ENCODE measurements at regions not wholly inside any gene's neighbourhood (a gene's known extent, or its start where the extent isn't known, plus 50 kb on each side); places are given as distances from the start of the nearest gene placed in this dataset.

DNA sequence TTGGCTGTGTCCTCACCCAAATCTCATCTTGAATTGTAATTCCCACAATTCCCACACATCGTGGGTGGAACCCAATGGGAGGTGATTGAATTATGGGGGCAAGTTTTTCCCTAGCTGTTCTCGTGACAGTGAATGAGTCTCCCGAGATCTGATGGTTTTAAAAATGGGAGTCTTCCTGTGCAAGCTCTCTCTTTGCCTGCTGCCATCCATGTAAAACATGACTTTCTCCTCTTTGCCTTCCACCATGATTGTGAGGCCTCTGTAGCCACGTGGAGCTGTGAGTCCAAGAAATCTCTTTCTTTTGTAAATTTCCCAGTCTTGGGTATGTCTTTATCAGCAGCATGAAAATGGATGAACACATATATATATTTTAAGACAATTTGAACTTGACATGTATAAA, 285.4 kb downstream of the BAMBI start:
- ChIA-PET CTCF (interaction anchor here (0.6 kb wide), 1 partner anchor 290 kb away, joined by 3 read pairs; no protein-coding TSS in a partner anchor), POLR2A (ENCODE audit: low non-redundant PET) (no interaction called here)
- H3K27ac ChIP-seq, result no peak overlapping the region
- TF ChIP-seq, protein P1, sequence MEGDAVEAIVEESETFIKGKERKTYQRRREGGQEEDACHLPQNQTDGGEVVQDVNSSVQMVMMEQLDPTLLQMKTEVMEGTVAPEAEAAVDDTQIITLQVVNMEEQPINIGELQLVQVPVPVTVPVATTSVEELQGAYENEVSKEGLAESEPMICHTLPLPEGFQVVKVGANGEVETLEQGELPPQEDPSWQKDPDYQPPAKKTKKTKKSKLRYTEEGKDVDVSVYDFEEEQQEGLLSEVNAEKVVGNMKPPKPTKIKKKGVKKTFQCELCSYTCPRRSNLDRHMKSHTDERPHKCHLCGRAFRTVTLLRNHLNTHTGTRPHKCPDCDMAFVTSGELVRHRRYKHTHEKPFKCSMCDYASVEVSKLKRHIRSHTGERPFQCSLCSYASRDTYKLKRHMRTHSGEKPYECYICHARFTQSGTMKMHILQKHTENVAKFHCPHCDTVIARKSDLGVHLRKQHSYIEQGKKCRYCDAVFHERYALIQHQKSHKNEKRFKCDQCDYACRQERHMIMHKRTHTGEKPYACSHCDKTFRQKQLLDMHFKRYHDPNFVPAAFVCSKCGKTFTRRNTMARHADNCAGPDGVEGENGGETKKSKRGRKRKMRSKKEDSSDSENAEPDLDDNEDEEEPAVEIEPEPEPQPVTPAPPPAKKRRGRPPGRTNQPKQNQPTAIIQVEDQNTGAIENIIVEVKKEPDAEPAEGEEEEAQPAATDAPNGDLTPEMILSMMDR (conservative IDR thresholded peaks at IDR 0.05; ENCODE audit: low read depth), result no peak
- DNase-seq (ENCODE audit: low spot score), result no peak

DNA sequence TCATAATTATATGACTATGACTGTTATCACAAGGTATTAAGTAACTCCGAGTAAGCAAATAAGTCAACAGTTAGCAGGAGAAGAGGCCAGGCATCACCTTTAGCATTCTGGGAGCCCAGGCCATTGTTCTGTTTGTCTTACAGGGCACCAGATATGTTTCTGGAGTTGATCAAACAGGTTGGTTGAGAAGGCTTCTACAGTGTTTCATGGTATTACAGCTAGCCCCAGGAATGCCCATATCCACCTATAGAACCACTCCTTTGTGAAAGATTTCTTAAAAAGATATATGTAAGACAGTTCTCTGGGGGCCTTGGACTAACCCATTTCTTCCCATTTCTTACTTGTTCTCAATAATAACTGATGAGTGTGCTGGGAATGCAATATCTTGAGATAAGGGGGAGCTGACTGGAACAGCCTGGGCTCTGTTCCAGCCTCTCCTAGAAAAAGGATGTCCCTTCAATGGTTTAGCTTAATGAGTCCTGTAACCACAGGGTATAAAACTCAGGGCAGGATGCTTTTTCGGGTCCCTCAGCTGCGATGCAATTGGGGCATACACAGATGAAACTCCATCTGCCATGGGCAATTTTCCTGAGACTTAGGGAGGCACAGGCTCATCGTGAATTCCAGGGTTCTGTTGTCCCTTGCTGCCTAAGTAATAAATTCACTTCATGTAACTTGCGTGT, 286.4 kb downstream of the BAMBI start:
- no peak for DNase-seq (ENCODE audit: low spot score)
- H3K27ac ChIP-seq, result no peak overlapping the region
- ChIA-PET CTCF (interaction anchor here (0.6 to 0.7 kb wide), 2 partner anchors 166 to 289 kb away, joined by 3 read pairs; no protein-coding TSS in a partner anchor), POLR2A (ENCODE audit: low non-redundant PET) (no interaction called here)
- TF ChIP-seq, protein P1 (conservative IDR thresholded peaks at IDR 0.05; ENCODE audit: low read depth), result no peak

DNA sequence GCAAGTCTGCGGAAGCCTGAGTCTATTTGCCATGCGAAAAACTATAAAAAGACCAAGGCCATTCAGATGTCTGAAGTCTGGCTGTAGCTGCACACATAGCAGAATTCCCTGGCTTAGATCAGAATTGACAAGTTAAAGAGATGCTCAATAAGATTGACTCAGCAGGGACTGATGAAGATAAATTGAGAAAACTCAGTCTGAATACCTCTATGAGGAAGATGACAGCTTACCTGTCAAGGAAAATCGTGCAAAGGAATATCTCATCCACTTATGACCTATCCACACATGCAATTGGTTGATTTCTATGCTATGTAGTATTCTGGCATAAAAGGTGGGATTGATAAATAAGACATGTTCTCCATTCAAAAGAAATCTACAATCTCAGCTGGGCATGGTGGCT, 288.6 kb downstream of the BAMBI start:
- CTCF ChIA-PET, result no interaction called here
- TF ChIP-seq, protein P1 (conservative IDR thresholded peaks at IDR 0.05; ENCODE audit: low read depth), result no peak
- no peak overlapping the region for H3K27ac ChIP-seq
- POLR2A ChIA-PET (ENCODE audit: low non-redundant PET), result no interaction called here
- no peak for DNase-seq (ENCODE audit: low spot score)

DNA sequence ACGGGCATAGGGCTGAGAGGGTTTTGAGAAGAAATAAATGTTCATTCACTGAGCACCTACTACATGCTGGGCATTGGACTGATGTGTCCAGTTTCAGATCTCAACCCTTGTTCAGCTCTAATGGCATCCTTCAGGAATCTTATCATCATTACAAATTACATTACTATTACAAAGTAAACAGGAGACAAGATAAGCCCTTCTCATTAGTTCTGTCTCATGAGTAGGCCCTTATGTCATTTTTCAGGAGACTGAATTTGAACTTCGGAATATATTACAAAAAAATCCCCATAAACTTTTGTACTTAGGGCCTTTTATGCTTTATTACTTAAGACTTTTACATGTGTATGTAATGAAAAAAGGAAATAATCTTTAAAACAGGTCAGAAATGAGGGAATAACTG, 289.7 kb downstream of the BAMBI start:
- ChIA-PET POLR2A (ENCODE audit: low non-redundant PET) (no interaction called here), CTCF (interaction anchor here (0.9 kb wide), 1 partner anchor 44 kb away, joined by 3 read pairs; no protein-coding TSS in a partner anchor)
- no peak overlapping the region for H3K27ac ChIP-seq
- TF ChIP-seq, protein P1 (conservative IDR thresholded peaks at IDR 0.05; ENCODE audit: low read depth), result no peak
- DNase-seq (ENCODE audit: low spot score), result no peak

DNA sequence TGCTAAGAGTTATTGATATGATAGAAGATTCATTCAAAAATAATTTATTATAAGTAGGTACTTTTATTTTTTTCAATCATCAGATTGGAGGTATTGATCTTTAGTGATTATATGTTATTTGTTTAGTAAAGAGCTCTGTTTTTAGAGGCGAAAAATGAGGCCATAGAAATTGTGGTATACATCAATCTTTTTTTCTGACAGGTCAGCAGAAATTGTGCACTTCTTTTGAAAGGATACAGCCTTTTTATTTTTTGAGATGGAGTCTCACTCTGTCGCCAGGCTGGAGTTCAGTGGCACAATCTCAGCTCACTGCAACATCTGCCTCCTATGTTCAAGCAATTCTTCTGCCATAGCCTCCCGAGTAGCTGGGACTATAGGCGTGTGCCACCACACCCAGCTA, 292.1 kb downstream of the BAMBI start:
- TF ChIP-seq, protein P1 (conservative IDR thresholded peaks at IDR 0.05; ENCODE audit: low read depth), result no peak
- ChIA-PET POLR2A (ENCODE audit: low non-redundant PET) (no interaction called here), CTCF (no interaction called here)
- no peak overlapping the region for H3K27ac ChIP-seq
- DNase-seq (ENCODE audit: low spot score), result no peak

DNA sequence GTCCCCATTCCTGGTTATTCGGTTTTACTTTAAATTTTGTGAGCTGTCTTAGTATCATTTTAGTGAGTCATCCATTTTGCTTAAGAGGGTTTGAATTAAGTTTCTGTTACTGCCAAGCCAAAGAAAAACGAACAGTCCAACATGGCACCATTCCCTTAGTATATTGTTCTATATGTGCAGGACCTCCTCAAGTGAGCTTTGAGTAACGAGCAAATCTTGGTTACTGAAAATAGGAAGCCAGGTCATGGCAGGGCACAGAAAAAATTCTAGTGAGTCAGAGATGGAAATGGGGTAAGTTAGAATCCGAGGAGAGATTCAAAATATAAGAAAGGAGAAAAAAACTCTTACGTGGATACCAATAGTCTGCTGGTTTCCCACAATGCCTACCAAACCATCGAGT, 292.9 kb downstream of the BAMBI start:
- POLR2A ChIA-PET (ENCODE audit: low non-redundant PET), result no interaction called here
- CTCF ChIA-PET, result interaction anchor here (0.6 kb wide), 1 partner anchor 479 kb away, joined by 3 read pairs; no protein-coding TSS in a partner anchor
- no peak for DNase-seq (ENCODE audit: low spot score)
- H3K27ac ChIP-seq, result no peak overlapping the region
- TF ChIP-seq, protein P1 (conservative IDR thresholded peaks at IDR 0.05; ENCODE audit: low read depth), result no peak
